HFFc6 (cell line): ENCODE measurements at regions not wholly inside any gene's neighbourhood (a gene's known extent, or its start where the extent isn't known, plus 50 kb on each side); places are given as distances from the start of the nearest gene placed in this dataset.
"Not testable (repeated sequence)": the region's sequence is repeated elsewhere in the genome, so short reads cannot be mapped to it uniquely, and the experiment has no call there.

Experiments
- DNase-seq: peaks from one replicate; pipeline ENCODE4 v3.0.0-alpha.2; 2018
- H3K27ac Mint-ChIP-seq: 2 replicates; pipeline ENCODE4 v1.8.0; 2020; ENCODE audit warnings: mild to moderate bottlenecking, mixed read lengths
- H3K27me3 Mint-ChIP-seq: 2 replicates; pipeline ENCODE4 v1.8.0; 2021; ENCODE audit warnings: mild to moderate bottlenecking, moderate library complexity, mixed read lengths; ENCODE audit not compliant: insufficient read depth
- H3K36me3 Mint-ChIP-seq: 2 replicates; pipeline ENCODE4 v1.8.0; 2021; ENCODE audit warnings: low read depth, mixed read lengths
- H3K4me1 Mint-ChIP-seq: 2 replicates; pipeline ENCODE4 v1.8.0; 2020; ENCODE audit warnings: low read depth, mixed read lengths
- H3K4me3 Mint-ChIP-seq: 2 replicates; pipeline ENCODE4 v1.8.0; 2020; ENCODE audit warnings: mild to moderate bottlenecking, moderate library complexity, mixed read lengths
- H3K9me3 Mint-ChIP-seq: 2 replicates; pipeline ENCODE4 v1.8.0; 2020; ENCODE audit warnings: mild to moderate bottlenecking, mixed read lengths
- TF ChIP-seq, protein P1 (sequence below): fragments of 200-600 bp; sonication (generic); IDR thresholded peaks from 2 replicates; pipeline ENCODE4 v1.5.0; 2021; ENCODE audit warnings: antibody characterized with exemption, mild to moderate bottlenecking

DNA sequence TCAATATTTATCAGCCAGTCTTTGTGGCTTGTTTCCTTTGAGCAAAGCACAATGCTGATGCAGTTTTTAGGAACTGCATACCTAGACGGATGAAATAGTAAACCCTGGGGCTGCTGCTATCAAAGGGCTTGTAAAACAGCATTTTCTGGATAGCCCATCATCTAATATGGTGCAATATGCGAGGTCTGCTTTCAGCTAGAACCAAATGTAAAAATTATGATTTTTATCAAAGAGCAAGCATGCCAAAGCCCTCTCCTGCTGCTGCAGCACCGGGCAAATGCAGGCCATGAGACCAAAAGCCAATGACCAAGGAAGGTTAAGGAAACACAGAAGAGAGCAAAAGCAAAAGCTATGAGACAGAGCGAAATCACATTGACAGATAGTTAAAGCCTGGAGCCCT lies 1000.4 kb downstream of the MAT2B start:
- H3K9me3 Mint-ChIP-seq: no peaks in the 10 kb centered on the region
- no peaks in the 10 kb centered on the region for H3K36me3 Mint-ChIP-seq
- no peaks in the 10 kb centered on the region; the same call in 1 of the 2 replicates for H3K27me3 Mint-ChIP-seq
- TF ChIP-seq, protein P1, sequence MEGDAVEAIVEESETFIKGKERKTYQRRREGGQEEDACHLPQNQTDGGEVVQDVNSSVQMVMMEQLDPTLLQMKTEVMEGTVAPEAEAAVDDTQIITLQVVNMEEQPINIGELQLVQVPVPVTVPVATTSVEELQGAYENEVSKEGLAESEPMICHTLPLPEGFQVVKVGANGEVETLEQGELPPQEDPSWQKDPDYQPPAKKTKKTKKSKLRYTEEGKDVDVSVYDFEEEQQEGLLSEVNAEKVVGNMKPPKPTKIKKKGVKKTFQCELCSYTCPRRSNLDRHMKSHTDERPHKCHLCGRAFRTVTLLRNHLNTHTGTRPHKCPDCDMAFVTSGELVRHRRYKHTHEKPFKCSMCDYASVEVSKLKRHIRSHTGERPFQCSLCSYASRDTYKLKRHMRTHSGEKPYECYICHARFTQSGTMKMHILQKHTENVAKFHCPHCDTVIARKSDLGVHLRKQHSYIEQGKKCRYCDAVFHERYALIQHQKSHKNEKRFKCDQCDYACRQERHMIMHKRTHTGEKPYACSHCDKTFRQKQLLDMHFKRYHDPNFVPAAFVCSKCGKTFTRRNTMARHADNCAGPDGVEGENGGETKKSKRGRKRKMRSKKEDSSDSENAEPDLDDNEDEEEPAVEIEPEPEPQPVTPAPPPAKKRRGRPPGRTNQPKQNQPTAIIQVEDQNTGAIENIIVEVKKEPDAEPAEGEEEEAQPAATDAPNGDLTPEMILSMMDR: no peak
- no peak for DNase-seq
- H3K27ac Mint-ChIP-seq: no peak overlapping the region
- peaks cover 10% of the 10 kb centered on the region; the same call in 1 of the 2 replicates for H3K4me1 Mint-ChIP-seq
- no peak overlapping the region for H3K4me3 Mint-ChIP-seq

DNA sequence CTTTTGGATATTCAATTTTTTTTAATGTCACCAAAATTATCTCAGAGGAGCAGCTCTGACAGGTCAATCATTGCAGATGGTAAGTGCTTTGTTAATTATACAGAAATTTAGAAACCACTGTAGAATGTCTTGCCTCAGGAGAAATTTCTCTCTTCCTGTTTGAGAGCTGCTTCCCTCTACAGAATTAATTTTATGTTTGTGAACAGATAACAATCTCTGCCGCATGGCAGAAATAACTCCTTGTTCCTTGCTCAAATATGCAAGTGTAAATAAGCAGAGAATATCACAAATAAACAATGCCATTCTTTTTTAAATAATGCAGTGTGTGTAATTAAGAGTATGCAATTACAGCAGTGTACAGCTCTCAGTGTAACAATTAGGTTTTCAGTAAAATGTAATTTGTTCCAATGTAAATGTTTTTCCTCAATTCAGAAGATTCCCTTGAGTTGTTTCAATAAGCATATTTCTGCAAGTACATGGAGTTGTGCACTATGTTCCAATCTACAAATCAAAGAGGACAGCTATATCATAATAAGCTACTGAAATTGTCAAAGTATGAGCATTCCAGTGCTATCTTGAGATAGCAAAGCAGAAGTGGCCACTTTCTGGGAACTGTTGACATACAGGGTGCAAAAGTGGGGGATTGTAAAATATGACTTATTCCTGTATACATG lies 1012.8 kb downstream of the MAT2B start:
- Mint-ChIP-seq H3K4me1 (no peaks in the 10 kb centered on the region), H3K4me3 (no peak overlapping the region), H3K36me3 (no peaks in the 10 kb centered on the region), H3K27ac (no peak overlapping the region), H3K9me3 (peaks cover 6% of the 10 kb centered on the region), H3K27me3 (no peaks in the 10 kb centered on the region)
- no peak for DNase-seq
- TF ChIP-seq, protein P1: no peak

DNA sequence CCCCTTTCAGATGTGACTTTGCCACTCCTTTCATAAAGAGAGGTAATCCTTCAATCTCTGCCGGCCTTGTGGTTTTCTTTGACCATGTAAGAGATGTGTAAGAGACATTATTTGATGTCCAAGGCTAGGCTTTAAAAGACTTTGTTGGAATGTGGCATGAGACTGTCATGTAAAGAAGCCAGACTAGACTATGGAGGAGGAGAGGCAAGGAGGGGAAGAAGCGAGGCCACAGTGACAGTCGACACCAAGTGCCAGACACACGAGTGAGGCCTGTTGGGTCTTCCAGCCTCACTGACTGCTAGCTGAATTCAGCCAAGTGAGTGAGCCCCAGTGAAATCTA lies 1013.3 kb downstream of the MAT2B start:
- Mint-ChIP-seq H3K4me1 (no peaks in the 10 kb centered on the region), H3K27me3 (no peaks in the 10 kb centered on the region), H3K9me3 (peaks cover 4% of the 10 kb centered on the region), H3K36me3 (no peaks in the 10 kb centered on the region), H3K27ac (no peak overlapping the region), H3K4me3 (no peak overlapping the region)
- TF ChIP-seq, protein P1: no peak
- no peak for DNase-seq

DNA sequence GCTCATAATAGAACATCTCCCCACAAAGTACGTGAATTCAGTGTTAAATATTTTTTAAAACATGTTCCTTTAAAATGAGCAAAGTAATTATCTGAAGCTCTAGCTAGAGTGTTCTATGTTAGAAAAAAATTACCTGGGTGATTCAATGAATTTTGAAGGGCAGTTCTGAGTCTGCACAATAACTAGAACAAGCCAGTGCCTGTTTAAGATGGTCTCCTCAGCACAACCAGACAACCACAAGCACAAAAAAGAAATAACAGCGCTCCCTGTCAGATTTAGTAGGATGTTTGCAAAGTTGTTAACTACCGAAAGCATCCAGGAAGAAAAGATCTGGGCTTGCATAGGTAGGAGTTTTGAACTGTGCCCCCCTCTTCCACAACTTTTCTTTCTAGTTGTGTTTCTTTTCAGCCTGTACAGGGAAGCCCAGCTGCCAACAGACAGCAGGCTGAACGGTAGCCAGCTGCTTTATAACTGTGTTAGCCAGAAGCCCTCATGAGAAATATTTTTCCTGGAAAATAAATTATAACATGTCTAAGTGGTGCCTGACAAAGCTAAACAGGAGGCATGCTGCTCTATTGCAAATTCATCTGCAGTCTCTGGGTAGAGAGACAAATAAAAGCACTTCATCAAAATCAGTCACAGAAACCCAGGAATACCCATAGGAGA lies 1026.9 kb downstream of the MAT2B start:
- Mint-ChIP-seq H3K4me1 (no peaks in the 10 kb centered on the region), H3K27me3 (no peaks in the 10 kb centered on the region), H3K9me3 (peaks cover 13% of the 10 kb centered on the region), H3K36me3 (no peaks in the 10 kb centered on the region), H3K4me3 (no peak overlapping the region), H3K27ac (no peak overlapping the region)
- no peak for DNase-seq
- TF ChIP-seq, protein P1: no peak

DNA sequence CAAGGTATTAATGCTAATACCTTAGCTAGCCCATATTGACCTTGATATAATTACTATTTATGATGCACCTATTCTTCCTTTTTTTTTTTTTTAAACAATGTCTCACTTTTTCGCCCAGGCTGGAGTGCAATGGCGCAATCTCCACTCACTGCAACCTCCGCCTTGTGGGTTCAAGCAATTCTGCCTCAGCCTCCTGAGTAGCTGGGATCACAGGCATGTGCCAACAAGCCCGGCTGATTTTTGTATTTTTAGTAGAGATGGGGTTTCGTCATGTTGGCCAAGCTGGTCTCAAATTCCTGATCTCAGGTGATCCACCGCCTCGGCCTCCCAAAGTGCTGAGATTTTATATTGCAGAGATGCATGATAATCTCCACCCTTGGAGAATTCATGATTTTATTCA lies 1028.0 kb downstream of the MAT2B start:
- not testable (repeated sequence) for H3K4me1 Mint-ChIP-seq, H3K4me3 Mint-ChIP-seq, H3K36me3 Mint-ChIP-seq, H3K27ac Mint-ChIP-seq, DNase-seq, H3K27me3 Mint-ChIP-seq
- peaks cover 13% of the 10 kb centered on the region for H3K9me3 Mint-ChIP-seq

DNA sequence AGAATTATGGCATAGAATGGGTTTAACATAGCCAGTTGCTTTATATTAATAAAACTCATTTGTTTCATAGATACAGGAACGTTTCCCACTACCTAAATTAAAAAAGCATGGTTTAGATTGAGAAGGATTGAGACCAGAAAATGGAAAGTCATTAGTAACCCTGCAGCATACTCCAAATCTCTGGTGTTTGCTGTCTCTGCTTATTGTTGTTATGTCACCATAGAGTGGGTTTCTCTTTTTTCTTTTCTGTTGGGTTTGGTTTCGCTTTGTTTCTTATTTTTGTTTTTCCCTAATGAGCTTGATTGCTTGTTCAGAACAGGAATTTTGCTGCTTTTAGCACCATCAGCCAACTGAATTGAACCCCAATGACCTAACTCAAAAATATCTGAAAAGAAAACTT lies 1034.8 kb downstream of the MAT2B start:
- H3K4me3 Mint-ChIP-seq: no peak overlapping the region
- no peak for DNase-seq
- H3K4me1 Mint-ChIP-seq: no peaks in the 10 kb centered on the region
- H3K27ac Mint-ChIP-seq: no peak overlapping the region
- H3K27me3 Mint-ChIP-seq: no peaks in the 10 kb centered on the region
- no peaks in the 10 kb centered on the region for H3K36me3 Mint-ChIP-seq
- peaks cover 11% of the 10 kb centered on the region; the same call in 1 of the 2 replicates for H3K9me3 Mint-ChIP-seq
- TF ChIP-seq, protein P1: no peak
